HEK293 (cell line): ENCODE measurements at regions not wholly inside any gene's neighbourhood (a gene's known extent, or its start where the extent isn't known, plus 50 kb on each side); places are given as distances from the start of the nearest gene placed in this dataset.

Experiments used
- BCL11A ChIP-seq: fragments of 450-650 bp; formaldehyde crosslinking; IDR thresholded peaks from 2 replicates; pipeline ENCODE4 v1.5.1; 2016; ENCODE audit warnings: low read depth, missing biosample characterization, missing genetic modification characterization
- CTCF ChIP-seq: fragments of 450-650 bp; formaldehyde crosslinking; IDR thresholded peaks from 2 replicates; pipeline ENCODE4 v1.5.1; 2016; ENCODE audit warnings: missing biosample characterization, missing genetic modification characterization
- ELK4 ChIP-seq: IDR thresholded peaks from 2 replicates; pipeline ENCODE4 v1.6.1; 2011; ENCODE audit warnings: mild to moderate bottlenecking, low read depth, low read length, borderline replicate concordance
- MYNN ChIP-seq: fragments of 450-650 bp; formaldehyde crosslinking; IDR thresholded peaks from 2 replicates; pipeline ENCODE4 v1.5.1; 2016; ENCODE audit warnings: missing biosample characterization, missing genetic modification characterization, borderline replicate concordance
- YY1 ChIP-seq: fragments of 450-650 bp; formaldehyde crosslinking; IDR thresholded peaks from 2 replicates; pipeline ENCODE4 v1.5.1; 2018; ENCODE audit warnings: missing biosample characterization, missing genetic modification characterization
- ZNF133 ChIP-seq: fragments of 450-650 bp; formaldehyde crosslinking; IDR thresholded peaks from 2 replicates; pipeline ENCODE4 v1.5.1; 2016; ENCODE audit warnings: missing biosample characterization, missing genetic modification characterization
- ZNF362 ChIP-seq: fragments of 450-650 bp; formaldehyde crosslinking; IDR thresholded peaks from 2 replicates; pipeline ENCODE4 v1.5.1; 2016; ENCODE audit warnings: missing biosample characterization, missing genetic modification characterization
- ZNF473 ChIP-seq: fragments of 450-650 bp; formaldehyde crosslinking; IDR thresholded peaks from 2 replicates; pipeline ENCODE4 v1.5.1; 2017; ENCODE audit warnings: missing biosample characterization, missing genetic modification characterization
- ZSCAN30 ChIP-seq: fragments of 450-650 bp; IDR thresholded peaks from 2 replicates; pipeline ENCODE4 v1.5.1; 2018; ENCODE audit warnings: missing biosample characterization, mild to moderate bottlenecking, missing genetic modification characterization, moderate library complexity
- ZXDB ChIP-seq: fragments of 450-650 bp; formaldehyde crosslinking; IDR thresholded peaks from 2 replicates; pipeline ENCODE4 v1.5.1; 2016; ENCODE audit warnings: missing biosample characterization, missing genetic modification characterization

- TF ChIP-seq CTCF (tag by site-specific recombination) (no peak), MYNN (tag by site-specific recombination) (no peak), BCL11A (tag by site-specific recombination) (no peak), ZNF473 (no peak), ZSCAN30 (tag by site-specific recombination) (no peak), ZNF133 (tag by site-specific recombination) (no peak), ZNF362 (tag by site-specific recombination) (no peak), ELK4 (no peak), ZXDB (tag by site-specific recombination) (no peak), YY1 (tag by site-specific recombination) (no peak)
Observed at GRCh38 chr14:22479132-22479531, 109.9 kb downstream of the DAD1 start.
